HG03108 (cell line): ENCODE measurements at regions not wholly inside any gene's neighbourhood (a gene's known extent, or its start where the extent isn't known, plus 50 kb on each side); places are given as distances from the start of the nearest gene placed in this dataset.
"Not testable (repeated sequence)": the region's sequence is repeated elsewhere in the genome, so short reads cannot be mapped to it uniquely, and the experiment has no call there.

Source experiments
- ATAC-seq: cut with Tn5 transposase; IDR thresholded peaks from one replicate; pipeline ENCODE4 v1.9.1; 2021; ENCODE audit warnings: moderate library complexity; ENCODE audit not compliant: unreplicated experiment

GRCh38 chr10:76815505-76815904 is 822.1 kb downstream of the KCNMA1 start:
- not testable (repeated sequence) for ATAC-seq

- ATAC-seq, result no peak
These were observed 826.2 kb downstream of the KCNMA1 start for GRCh38 chr10:76811430-76811829.

GRCh38 chr10:76788452-76788811 is 849.2 kb downstream of the KCNMA1 start:
- no peak for ATAC-seq

DNA sequence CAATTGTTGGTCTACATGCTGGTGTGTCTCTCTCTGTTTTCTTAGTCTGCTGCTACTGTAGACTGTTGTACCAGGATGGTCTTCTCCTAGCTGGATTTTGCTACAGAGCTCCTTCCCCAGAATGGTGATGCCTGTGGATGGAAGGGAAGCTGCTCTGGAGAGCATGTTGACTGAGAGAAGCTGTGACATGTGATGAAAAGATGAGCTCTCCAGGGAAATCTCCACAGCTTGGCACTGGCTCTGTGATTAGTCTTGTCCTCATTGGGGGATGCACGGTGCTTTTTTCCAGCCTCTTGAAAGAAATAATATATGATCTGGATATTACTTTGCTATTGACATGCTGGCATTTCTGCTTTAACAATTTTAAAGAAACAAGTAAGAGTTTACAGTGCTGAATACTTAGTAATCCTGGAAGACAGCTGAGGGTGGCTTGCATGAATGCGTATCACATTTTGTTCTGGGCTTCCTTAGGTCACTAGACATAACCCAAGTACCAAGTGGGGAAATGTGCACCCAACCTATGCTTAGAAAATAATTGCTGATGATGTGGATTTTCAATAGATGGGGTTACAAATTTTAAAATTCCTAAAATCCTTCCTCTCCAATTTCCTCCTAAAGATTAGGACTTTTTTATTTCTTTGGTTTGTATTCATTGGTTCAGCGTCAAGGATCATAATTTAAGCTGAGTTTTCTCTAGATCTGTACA is 849.7 kb downstream of the KCNMA1 start:
- no peak for ATAC-seq

GRCh38 chr10:76786504-76787072 is 851.0 kb downstream of the KCNMA1 start:
- no peak for ATAC-seq

DNA sequence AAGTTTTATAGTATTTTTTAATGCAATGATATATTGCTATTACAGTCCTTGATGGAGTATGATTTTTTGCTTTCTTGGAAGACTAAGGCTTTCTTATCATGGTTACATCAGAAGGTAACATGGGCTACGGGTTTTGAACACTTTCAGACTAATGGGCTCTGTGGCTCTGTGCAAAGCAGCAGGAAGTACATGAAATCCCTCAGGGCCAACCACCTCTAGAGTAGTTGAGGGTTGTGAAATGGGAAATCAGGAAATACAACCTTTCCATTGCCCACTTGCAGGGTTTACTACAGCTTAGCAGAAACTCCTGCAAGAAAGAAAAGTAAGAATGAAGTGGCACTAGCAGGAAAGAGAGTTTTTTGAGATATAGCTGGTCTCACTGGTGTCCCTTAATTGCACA is 853.5 kb downstream of the KCNMA1 start:
- ATAC-seq, result no peak

DNA sequence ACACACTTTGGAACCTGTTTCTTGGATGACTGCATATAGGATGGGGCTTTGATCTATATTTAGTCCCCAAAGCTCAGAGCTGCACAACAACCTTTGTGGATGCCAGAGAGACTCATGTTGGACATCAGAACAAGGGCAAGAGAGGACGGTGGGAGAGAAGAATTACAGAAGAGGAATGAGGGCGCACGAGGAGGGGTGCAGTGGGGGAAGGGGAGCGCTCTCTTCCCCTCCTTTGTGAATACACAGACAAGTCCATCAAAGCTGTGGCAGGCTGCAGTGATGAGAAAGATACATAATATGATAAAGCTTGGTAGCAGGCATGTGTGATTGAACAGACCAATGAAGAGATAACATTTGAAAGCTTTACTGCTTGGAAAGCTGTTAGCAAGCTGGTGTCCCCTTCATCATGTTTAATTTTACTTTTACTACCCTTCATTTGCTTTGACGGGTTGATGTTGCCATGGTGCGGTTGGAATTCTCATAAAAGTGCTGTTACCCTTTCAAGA is 857.8 kb downstream of the KCNMA1 start:
- no peak for ATAC-seq

DNA sequence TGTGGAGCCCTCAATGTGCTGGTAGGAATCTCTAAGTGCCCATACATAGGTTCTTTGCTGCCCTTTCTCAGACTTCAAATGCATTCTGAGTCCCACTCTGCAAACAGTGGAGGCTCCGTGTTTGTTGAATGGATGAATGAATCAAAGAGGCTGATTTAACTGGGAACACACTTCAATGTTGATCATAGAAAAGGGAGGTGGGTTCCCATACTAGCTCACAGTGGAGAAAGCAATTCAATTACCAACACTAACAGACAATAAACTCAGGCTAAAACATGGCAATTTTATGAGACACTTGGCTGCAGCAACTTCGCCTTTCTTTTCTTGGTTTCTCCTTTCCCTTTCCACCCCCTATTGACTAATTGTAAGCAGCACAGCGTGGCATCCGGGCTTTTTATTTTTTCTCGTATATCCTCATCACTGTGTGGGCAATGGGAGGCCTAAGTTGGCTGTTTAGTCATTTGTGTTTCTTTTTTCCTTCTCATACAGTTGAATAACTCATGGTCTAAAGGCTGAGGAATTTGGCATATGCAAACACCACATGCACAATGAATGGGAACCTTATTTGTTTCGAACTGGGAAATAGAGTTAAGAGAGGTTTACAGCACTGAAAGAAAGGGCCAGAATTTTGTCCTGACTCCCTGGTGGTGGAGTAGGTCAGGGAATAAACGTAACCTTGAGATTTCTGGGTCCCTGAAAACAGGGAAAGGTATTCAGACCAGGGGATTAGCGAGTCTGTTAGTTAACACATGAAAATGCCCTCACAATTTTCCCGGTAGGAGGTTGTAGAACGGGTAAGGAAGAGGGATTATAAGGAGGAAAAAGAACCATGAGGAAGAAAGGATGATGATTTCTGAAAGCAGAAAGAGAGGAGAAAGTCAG is 858.5 kb downstream of the KCNMA1 start:
- no peak for ATAC-seq

GRCh38 chr10:76774987-76775603 is 862.5 kb downstream of the KCNMA1 start:
- no peak for ATAC-seq

- ATAC-seq, result no peak
These were observed 868.0 kb downstream of the KCNMA1 start for GRCh38 chr10:76769582-76769981.

GRCh38 chr10:76769161-76769560 is 868.4 kb downstream of the KCNMA1 start:
- ATAC-seq, result no peak

DNA sequence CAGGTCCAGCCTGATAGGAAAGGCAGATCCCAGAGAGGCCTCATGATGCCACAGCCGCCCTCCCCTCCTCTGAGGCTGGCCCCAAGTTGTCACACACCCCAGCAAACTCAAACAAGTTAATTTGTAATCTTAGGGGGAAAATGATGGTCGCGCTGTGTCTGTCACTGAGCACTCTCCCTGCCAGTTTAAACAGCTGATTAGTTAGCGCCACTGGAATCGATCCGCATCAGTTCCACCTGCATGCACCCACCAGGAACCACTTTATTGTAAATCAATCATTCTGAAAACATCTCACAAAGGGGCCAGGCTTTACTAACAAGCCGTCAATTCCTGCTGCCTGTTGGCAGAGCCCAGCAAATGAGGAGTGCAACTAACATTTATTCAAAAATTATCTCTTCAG is 870.9 kb downstream of the KCNMA1 start:
- ATAC-seq, result no peak

- not testable (repeated sequence) for ATAC-seq
These were observed 872.7 kb downstream of the KCNMA1 start for GRCh38 chr10:76764921-76765320.

- no peak for ATAC-seq
These were observed 873.4 kb downstream of the KCNMA1 start for GRCh38 chr10:76764177-76764576.

- ATAC-seq, result no peak
These were observed 874.2 kb downstream of the KCNMA1 start for GRCh38 chr10:76763376-76763775.

GRCh38 chr10:76759681-76760080 is 877.9 kb downstream of the KCNMA1 start:
- no peak for ATAC-seq

DNA sequence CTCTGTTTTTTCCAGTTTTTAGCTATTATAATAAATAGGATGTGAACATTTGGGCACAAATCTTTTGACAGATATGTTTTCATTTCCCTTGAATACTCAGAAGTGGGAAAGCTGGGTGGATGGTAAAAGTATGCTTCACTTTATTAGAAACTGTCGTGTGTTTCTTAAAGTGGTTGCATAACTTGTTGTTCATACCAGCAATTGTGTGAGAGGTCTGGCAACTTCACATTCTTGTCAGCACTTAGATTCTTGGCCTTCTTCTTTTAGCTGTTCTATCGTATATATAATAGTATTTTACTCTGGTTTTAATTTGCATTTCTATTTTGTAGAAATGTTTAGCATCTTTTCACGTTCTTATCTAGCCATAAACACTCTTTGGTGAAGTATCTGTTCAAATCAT is 894.4 kb downstream of the KCNMA1 start:
- ATAC-seq, result no peak

DNA sequence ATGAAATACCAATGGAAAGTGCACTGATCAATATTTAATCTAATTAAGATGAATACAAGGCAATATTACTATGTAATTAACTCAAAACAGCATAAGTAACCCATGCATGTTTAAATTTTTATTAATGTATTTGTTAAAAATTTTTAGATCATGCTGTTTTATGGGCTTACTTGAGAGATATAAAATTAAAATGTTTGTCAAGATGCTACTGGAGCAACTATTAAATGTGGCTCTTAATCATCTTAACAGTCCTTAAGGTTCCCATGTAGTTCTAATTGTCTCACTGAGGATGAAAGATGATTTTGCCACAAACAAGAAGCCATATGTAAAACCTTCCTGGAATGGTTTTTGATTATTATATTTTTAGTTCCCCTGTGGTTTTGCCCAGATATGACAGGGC is 897.1 kb downstream of the KCNMA1 start:
- no peak for ATAC-seq

- ATAC-seq, result no peak
These were observed 898.6 kb downstream of the KCNMA1 start for GRCh38 chr10:76738991-76739390.

- ATAC-seq, result no peak
These were observed 900.6 kb downstream of the KCNMA1 start for GRCh38 chr10:76736815-76737618.

DNA sequence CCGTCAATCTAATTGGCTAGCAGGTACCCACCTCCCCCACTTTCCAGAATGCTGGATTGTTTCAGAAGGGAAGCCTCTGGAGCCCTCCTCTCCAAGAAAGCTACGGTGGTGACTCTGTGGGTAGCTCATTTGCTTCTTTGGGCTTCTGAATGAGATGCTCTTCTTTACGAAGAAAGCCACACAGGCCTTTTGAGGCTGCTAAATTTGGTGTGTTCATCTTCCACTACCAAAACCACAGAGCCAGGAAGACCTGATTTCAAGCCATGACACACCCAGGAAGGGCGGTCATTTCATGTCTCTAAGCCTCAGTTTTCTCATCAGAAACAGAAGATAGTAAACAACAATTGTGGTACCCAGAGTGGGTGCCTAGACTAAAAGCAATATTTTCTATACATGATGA is 901.2 kb downstream of the KCNMA1 start:
- no peak for ATAC-seq
